Neural cell (in vitro differentiated cells): ENCODE measurements at regions not wholly inside any gene's neighbourhood (a gene's known extent, or its start where the extent isn't known, plus 50 kb on each side); places are given as distances from the start of the nearest gene placed in this dataset.

ENCODE experiments used
- CTCF ChIP-seq: fragments of 450-650 bp; IDR thresholded peaks from 2 replicates; pipeline ENCODE4 v1.5.1; 2014; ENCODE audit warnings: antibody characterized with exemption, mild to moderate bottlenecking, moderate library complexity; ENCODE audit not compliant: poor library complexity, severe bottlenecking
- EZH2 ChIP-seq: fragments of 200-600, 300-800 bp; shearing (Covaris generic), sonication (generic); IDR thresholded peaks from 2 replicates; pipeline ENCODE4 v1.6.1; 2014; ENCODE audit warnings: antibody characterized with exemption, low read length, borderline replicate concordance, mild to moderate bottlenecking; ENCODE audit not compliant: insufficient read depth, poor library complexity, severe bottlenecking
- RAD21 ChIP-seq: fragments of 450-650 bp; conservative IDR thresholded peaks from 2 replicates; pipeline ENCODE4 v1.6.1; 2014; ENCODE audit warnings: antibody characterized with exemption, mild to moderate bottlenecking, moderate library complexity

- TF ChIP-seq EZH2: no peak
- TF ChIP-seq RAD21: no peak
- no peak for TF ChIP-seq CTCF
These were observed 606.6 kb downstream of the TBL1XR1 start for GRCh38 chr3:176590722-176591121.
